SW 1271 (cell line): ENCODE measurements at regions not wholly inside any gene's neighbourhood (a gene's known extent, or its start where the extent isn't known, plus 50 kb on each side); places are given as distances from the start of the nearest gene placed in this dataset.
"Not testable (repeated sequence)": the region's sequence is repeated elsewhere in the genome, so short reads cannot be mapped to it uniquely, and the experiment has no call there.

ENCODE experiments used
- DNase-seq, 2 experiments: peaks; one replicate each; lab custom pipeline; 2025; lab: John Stamatoyannopoulos, UW

GRCh38 chr3:31288641-31289100 lies 244.1 kb upstream of the STT3B start:
- DNase-seq: no peak

- no peak for DNase-seq
Observed at GRCh38 chr3:31289584-31289983, 243.1 kb upstream of the STT3B start.

- no peak for DNase-seq
Observed at GRCh38 chr3:31290046-31290445, 242.7 kb upstream of the STT3B start.

GRCh38 chr3:31291818-31292217 lies 240.9 kb upstream of the STT3B start:
- DNase-seq: no peak

- DNase-seq: no peak
Observed at GRCh38 chr3:31294430-31295149, 238.1 kb upstream of the STT3B start.

GRCh38 chr3:31295150-31295765 lies 237.5 kb upstream of the STT3B start:
- no peak for DNase-seq

- DNase-seq: no peak
Observed at GRCh38 chr3:31297726-31298298, 234.9 kb upstream of the STT3B start.

GRCh38 chr3:31300456-31301443 lies 232.0 kb upstream of the STT3B start:
- DNase-seq: no peak

- no peak for DNase-seq
Observed at GRCh38 chr3:31302343-31302742, 230.4 kb upstream of the STT3B start.

- no peak for DNase-seq
Observed at GRCh38 chr3:31305340-31305739, 227.4 kb upstream of the STT3B start.

- DNase-seq: no peak
Observed at GRCh38 chr3:31307131-31307785, 225.5 kb upstream of the STT3B start.

- no peak for DNase-seq
Observed at GRCh38 chr3:31311559-31311958, 221.2 kb upstream of the STT3B start.

- DNase-seq: no peak
Observed at GRCh38 chr3:31312400-31312799, 220.3 kb upstream of the STT3B start.

GRCh38 chr3:31314258-31314657 lies 218.5 kb upstream of the STT3B start:
- no peak for DNase-seq

- DNase-seq: no peak
Observed at GRCh38 chr3:31319332-31319731, 213.4 kb upstream of the STT3B start.

- DNase-seq: no peak
Observed at GRCh38 chr3:31321620-31322019, 211.1 kb upstream of the STT3B start.

GRCh38 chr3:31322460-31322859 lies 210.3 kb upstream of the STT3B start:
- no peak for DNase-seq

GRCh38 chr3:31327826-31328357 lies 204.8 kb upstream of the STT3B start:
- not testable (repeated sequence) for DNase-seq

GRCh38 chr3:31331278-31331677 lies 201.4 kb upstream of the STT3B start:
- no peak for DNase-seq

- DNase-seq: no peak
Observed at GRCh38 chr3:31341130-31341529, 191.6 kb upstream of the STT3B start.

- DNase-seq: no peak
Observed at GRCh38 chr3:31343075-31343474, 189.7 kb upstream of the STT3B start.
